HG03469 (cell line): ENCODE measurements at regions not wholly inside any gene's neighbourhood (a gene's known extent, or its start where the extent isn't known, plus 50 kb on each side); places are given as distances from the start of the nearest gene placed in this dataset.

Source experiments
- ATAC-seq: cut with Tn5 transposase; IDR thresholded peaks from one replicate; pipeline ENCODE4 v1.9.1; 2021; ENCODE audit warnings: mild to moderate bottlenecking, moderate library complexity, moderate number of reproducible peaks; ENCODE audit not compliant: unreplicated experiment

DNA sequence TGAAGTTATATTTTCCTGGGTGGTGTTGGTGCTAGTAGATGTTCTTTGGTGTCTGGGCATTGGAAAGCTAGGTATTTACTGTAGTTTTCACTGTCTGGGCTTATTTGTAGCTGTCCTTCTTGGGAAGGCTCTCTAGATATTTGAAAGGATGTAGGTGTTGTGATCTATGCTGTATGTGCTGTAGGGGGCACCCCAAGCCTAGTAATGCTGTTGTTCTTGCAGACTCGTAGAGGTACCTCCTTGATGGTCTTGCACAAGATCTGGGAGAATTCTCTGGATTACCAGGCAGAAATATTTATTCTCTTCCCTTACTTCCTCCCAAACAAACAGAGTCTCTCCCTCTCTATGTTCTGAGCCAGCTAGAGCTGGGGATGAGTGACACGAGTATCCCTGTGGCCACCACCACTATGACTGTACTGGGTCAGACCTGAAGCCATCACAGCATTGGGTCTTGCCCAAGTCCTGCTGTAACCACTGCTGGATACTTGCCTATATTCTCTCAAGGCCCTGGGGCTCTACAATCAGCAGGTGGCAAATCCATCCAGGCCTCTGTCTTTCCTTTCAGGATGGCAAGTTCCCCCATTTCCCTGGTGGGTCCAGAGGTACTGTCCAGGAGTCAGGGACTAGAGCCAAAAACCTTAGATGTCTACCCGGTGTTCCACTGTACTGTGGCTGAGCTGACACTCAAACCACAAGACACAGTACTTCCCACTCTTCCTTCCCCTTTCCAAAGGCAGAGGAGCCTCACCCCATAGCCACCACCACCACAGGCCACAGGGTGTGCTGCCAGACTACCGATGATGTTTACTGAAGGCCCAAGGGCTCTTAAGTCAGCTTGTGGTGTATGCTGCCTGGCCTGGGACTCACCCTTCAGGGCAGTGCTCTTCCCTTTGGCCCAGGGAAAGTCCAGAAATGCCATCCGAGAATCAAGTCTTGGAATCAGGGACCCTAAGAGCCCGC lies 195.2 kb upstream of the DPPA4 start:
- ATAC-seq: no peak

DNA sequence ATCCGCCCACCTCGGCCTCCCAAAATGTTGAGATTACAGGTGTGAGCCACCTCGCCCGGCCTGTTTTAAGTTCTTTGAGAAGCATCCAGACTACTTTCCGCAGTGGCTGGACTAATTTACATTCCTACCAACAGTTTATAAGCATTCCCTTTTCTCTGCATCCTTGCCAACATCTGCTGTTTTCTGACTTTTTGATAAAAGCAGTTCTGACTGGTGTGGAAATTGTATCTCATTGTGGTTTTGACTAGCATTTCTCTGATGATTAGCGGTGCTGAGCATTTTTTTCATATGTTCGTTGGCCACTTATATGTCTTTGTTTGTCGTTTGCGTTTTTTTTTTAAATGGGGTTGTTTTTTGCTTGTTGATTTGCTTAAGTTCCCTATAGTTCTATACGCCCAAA lies 208.4 kb upstream of the DPPA4 start:
- ATAC-seq: no peak

DNA sequence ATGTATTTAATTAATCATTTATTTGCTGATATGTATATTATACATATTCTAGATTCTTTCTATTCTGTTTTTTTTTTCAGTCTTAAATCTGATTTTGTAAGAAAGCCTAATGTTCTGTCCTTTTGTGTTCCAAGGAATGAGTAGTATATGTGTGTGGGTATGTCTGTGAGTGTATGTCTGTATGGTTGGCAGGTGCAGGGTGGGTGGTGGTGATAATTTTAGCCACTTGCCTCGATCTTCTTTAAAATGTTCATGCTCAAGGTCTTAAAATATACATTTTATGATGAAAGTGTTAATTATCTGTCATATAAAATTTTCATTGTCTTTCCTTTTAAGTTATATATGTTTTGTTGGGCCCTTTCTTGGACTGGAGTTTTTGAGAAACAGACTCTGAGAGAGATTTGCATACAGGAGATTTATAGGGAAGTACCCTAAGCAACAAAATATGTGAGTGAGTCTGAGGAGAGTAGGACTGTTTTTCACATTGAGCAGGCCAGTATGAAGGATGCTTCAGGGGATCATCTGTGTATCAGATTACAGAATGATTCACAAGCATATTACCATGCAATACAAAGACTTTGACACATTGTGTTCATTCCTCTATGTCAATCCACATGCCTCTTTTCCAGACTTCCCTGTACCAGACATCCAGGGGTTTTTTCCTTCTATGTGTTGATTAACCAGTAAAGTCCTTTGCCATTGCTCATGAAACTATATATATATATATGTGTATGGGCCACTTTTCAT lies 211.0 kb upstream of the DPPA4 start:
- no peak for ATAC-seq

DNA sequence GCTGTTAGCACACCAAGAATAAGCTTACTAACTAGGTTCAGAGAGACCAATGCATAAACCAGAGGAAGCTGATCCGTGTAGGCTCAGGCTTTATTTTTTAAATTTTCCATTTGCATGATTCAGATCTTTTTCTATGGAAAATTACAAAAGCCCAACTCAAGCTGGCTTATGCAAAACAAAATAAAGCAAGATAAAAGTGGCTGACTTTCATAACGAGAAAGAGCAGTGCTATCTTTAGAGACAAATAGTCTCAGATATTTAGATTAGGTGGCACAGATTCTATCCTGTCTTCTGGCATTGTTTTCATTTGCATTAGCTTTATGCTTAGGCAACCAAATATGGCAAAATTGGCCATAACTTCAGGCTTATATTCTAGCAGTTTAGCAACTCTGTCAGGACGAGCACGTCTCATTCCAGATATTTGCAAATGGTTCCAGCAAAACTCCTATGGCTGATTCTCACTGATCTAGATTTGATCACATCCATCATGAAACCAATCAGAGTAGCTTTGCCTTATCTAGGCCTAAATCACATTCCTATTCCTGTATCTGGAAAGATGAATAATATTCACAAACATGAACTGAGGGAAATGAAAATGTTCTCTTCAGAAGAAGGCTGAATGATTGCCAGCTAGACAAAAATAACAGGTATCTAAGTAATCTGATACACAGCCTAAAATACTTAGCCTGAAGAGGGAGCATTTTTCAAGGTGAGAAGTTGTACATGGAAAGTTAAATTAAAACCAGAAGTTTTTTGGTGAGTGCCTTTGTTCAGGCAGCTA lies 216.4 kb upstream of the DPPA4 start:
- no peak for ATAC-seq

GRCh38 chr3:109559389-109559788 lies 222.0 kb upstream of the DPPA4 start:
- no peak for ATAC-seq

DNA sequence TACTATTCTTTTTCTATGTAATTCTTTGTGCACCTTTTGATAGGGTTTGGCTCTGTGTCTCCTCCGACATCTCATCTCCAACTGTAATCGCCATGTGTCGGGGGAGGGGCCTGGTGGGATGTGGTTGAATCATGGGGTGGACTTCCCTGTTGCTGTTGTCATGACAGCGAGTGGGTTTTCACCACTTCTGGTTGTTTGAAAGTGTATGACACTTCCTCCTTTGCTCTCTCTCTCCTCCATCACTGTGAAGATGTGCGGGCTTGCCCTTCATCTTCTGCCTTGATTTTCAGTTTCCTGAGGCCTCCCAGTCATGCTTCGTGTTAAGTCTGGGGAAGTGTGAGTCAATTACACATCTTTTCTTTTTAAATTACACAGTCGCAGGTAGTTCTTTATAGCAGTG lies 225.8 kb upstream of the DPPA4 start:
- ATAC-seq: no peak

GRCh38 chr3:109569135-109569846 lies 231.9 kb upstream of the DPPA4 start:
- no peak for ATAC-seq

GRCh38 chr3:109570408-109570807 lies 233.1 kb upstream of the DPPA4 start:
- ATAC-seq: no peak

DNA sequence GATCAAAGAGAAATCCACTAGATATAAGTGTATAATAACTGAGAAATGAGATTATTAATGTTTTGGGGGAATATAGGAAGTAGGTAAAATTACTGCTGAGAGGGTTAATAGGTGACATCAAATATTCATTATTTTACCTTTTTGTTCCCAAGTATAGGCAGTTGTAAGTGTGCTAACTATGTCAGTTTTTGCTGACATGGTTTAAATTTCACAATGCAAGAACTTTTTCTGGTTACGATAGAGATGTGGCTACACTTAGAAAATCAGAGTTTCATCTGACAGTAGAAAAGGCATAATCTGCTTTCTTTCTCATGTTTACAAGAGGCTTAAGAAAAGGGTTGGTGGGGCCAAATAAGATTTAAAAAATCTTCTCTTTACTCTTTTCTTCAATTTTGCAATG lies 235.0 kb upstream of the DPPA4 start:
- no peak for ATAC-seq

GRCh38 chr3:109596991-109597390 lies 259.6 kb upstream of the DPPA4 start:
- ATAC-seq: no peak

GRCh38 chr3:109597444-109597843 lies 260.1 kb upstream of the DPPA4 start:
- no peak for ATAC-seq

- no peak for ATAC-seq
Measured at GRCh38 chr3:109607897-109608296, 270.6 kb upstream of the DPPA4 start.

- no peak for ATAC-seq
Measured at GRCh38 chr3:109608574-109608973, 271.2 kb upstream of the DPPA4 start.

DNA sequence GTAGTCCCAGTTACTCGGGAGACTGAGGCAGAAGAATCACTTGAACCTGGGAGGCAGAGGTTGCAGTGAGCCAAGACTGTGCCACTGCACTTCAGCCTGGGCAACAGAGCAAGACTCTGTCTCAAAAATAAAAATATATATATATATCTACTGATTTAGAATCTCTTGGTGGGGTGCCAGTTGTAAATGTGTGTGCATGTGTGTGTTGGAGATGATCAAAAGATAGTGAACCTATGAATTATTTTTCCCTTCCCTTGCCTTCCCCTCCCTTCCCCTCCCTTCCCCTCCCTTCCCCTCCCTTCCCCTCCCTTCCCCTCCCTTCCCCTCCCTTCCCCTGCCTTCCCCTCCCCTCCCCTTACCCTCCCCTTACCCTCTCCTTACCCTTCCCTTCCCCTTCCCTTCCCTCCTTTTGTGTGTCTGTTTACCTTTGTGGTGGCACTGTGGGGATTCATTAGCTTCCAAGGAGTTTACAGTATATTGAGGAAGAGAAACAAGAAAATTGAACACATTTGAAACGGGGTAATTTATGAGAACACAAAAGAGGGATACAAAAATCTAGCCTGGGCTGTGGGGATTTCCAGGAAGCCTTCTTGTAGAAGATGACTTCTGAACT lies 281.5 kb upstream of the DPPA4 start:
- ATAC-seq: no peak

DNA sequence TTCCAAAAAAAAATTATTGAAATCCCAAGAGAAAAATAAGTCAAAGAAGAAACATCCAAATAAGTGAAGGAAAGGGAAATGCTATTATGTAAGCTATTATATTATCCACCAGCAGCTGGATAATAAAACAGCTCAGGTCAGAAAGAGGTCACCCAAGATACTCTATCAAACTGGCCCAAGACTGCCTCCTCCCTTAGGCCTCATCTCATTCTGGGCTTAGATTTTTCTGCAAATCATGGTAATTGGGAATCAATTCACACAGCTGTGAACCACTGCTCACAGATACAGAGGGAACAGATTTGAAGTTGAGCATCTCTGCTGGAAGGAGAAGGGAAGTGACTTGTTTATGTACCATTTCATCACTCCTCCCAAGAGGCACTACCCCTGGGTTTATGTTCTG lies 294.6 kb upstream of the DPPA4 start:
- no peak for ATAC-seq

GRCh38 chr3:109640146-109640652 lies 302.9 kb upstream of the DPPA4 start:
- ATAC-seq: no peak

DNA sequence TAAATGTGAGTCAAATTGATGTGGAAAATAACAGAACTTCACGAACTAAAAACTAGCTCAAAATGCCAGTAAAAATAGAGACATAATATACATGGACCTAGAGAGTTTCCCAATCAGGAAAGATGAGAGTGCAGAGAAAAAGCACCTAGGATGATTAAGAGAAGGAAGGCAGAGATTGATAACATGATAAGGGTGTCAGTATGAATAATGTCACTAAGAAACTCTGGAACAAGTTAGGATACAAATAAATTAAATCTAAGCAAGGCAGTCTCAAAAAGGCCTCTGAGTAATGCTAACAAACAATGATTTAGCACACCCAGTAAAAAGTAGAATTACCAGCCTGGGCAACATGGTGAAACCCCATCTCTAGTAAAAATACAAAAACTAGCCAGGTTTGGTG lies 304.7 kb upstream of the DPPA4 start:
- no peak for ATAC-seq

GRCh38 chr3:109643590-109643989 lies 306.2 kb upstream of the DPPA4 start:
- ATAC-seq: no peak

DNA sequence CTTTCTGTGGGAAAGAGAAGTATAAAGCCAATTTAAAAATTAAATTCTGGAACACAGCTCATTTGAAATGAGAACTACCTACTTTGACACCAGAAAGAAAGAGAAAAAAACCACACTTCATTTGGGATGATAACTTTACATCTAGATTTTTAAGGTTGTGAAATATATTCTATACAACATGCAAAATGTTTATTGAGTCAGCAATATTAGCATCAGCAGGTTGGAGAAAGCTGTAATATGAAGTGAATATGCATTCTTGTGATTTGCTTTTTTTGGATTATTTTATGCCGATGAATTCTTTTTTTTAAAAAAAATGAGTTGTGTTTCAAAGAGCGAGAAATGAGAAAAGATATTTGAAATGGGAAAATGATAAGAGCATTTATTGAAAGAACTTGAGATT lies 307.0 kb upstream of the DPPA4 start:
- ATAC-seq: no peak

GRCh38 chr3:109644746-109645145 lies 307.4 kb upstream of the DPPA4 start:
- no peak for ATAC-seq
